Stomach (tissue), 8 donors: ENCODE measurements at regions not wholly inside any gene's neighbourhood (a gene's known extent, or its start where the extent isn't known, plus 50 kb on each side); places are given as distances from the start of the nearest gene placed in this dataset.
A peak's percentile ranks its signal among the peaks of the same experiment; 100 is the strongest.

Experiments
- DNase-seq, 2 donors: peaks; one replicate each; pipeline versions ENCODE4 v3.0.0 to v3.0.0-alpha.2; 2013 to 2019
- H3K27ac ChIP-seq, 5 donors: fragments of 200-600 bp in 4 of 5; sonication (generic) in 4 of 5; one replicate each; pipeline ENCODE4 v1.5.1; 2013 to 2019; ENCODE audit warnings: mild to moderate bottlenecking in 1 of 5, moderate library complexity in 1 of 5
- H3K27me3 ChIP-seq, 3 donors: fragments of 200-600 bp; sonication (generic); one replicate each; pipeline ENCODE4 v1.5.1; 2017 to 2019; ENCODE audit warnings: mixed run types in 1 of 3
- H3K36me3 ChIP-seq, 4 donors: fragments of 200-600 bp; sonication (generic); 1 replicate in 3 of 4; 2 replicates in 1 of 4; pipeline ENCODE4 v1.5.1; 2016 to 2019
- H3K4me1 ChIP-seq, 4 donors: fragments of 200-600 bp; sonication (generic); one replicate each; pipeline ENCODE4 v1.5.1; 2016 to 2019
- H3K4me3 ChIP-seq, 4 donors: fragments of 200-600 bp; sonication (generic) in 3 of 4; one replicate each; pipeline ENCODE4 v1.5.1; 2016 to 2019; ENCODE audit warnings: mild to moderate bottlenecking in 1 of 4
- H3K9me3 ChIP-seq, 4 donors: fragments of 200-600 bp; sonication (generic); one replicate each; pipeline ENCODE4 v1.5.1; 2016 to 2019
- EP300 ChIP-seq: sonication (generic); formaldehyde crosslinking; IDR thresholded peaks from one replicate; pipeline ENCODE4 v1.6.1; 2017; ENCODE audit warnings: antibody characterized with exemption
- POLR2A ChIP-seq, 4 donors: fragments of 450-650 bp; IDR thresholded peaks; one replicate each; pipeline ENCODE4 v1.6.1; 2016; ENCODE audit warnings: antibody characterized with exemption in 4 of 4, control low read depth in 2 of 4, mild to moderate bottlenecking in 1 of 4, moderate library complexity in 1 of 4
- POLR2AphosphoS5 ChIP-seq, 3 donors: sonication (generic); formaldehyde crosslinking; IDR thresholded peaks; one replicate each; pipeline ENCODE4 v1.6.1; 2016; ENCODE audit warnings: antibody characterized with exemption in 3 of 3
- WGBS, 5 donors: extraction: QIAGEN DNeasy Blood & Tissue Kit in 3 of 5; methylation state at CpG; one replicate each; pipeline versions ENCODE4 v1.1.5 to v1.1.7; 2013 to 2018; 5-methylcytosine and 5-hydroxymethylcytosine counted together
- intact Hi-C: fragments of 100-400 bp; cut with DNase I; formaldehyde crosslinking; loops from one replicate; pipeline ENCODE4 v1.15.1; 2023; ENCODE audit warnings: low total_unique reads
- TF ChIP-seq, protein P1 (sequence below), 7 experiments: fragments of 450-650 bp in 4 of 7; fragments of 200-600 bp in 3 of 7; sonication (generic) in 3 of 7; IDR thresholded peaks; one replicate each; pipeline ENCODE4 v1.5.1; 2016 to 2019; ENCODE audit warnings: antibody characterized with exemption in 7 of 7, control low read depth in 2 of 7, mild to moderate bottlenecking in 1 of 7
- donor health status: healthy with polysubstance abuse.
- donor health status: Bipolar disorder and iron deficiency.
- donor health status: healthy.

DNA sequence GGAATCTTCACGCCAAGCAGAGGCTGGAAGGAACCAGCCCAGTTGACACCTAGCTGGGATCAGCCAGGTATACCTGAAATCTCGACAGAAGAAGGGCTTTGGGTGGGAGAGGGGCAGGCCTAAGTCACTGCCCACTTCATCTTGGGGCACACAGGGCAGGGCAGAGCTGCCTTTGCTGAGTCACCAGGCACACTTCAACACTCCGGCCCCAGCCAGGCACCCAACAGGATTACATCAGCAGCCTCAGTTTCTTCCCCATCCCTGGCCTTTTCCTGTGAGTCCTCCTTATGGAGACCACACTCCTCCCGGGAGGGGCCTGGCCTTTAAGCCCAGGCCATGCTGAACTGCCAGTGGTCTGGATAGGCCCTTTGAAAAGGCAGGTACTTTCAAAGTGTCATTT is 201.7 kb upstream of the HS6ST1 start:
- intact Hi-C loops = no loop called here
- TF ChIP-seq, protein P1, sequence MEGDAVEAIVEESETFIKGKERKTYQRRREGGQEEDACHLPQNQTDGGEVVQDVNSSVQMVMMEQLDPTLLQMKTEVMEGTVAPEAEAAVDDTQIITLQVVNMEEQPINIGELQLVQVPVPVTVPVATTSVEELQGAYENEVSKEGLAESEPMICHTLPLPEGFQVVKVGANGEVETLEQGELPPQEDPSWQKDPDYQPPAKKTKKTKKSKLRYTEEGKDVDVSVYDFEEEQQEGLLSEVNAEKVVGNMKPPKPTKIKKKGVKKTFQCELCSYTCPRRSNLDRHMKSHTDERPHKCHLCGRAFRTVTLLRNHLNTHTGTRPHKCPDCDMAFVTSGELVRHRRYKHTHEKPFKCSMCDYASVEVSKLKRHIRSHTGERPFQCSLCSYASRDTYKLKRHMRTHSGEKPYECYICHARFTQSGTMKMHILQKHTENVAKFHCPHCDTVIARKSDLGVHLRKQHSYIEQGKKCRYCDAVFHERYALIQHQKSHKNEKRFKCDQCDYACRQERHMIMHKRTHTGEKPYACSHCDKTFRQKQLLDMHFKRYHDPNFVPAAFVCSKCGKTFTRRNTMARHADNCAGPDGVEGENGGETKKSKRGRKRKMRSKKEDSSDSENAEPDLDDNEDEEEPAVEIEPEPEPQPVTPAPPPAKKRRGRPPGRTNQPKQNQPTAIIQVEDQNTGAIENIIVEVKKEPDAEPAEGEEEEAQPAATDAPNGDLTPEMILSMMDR (IDR thresholded peaks at IDR 0.05) = no peak
- TF ChIP-seq EP300 (no peak), POLR2AphosphoS5 (IDR thresholded peaks at IDR 0.05) (no peak), POLR2A (IDR thresholded peaks at IDR 0.05) (no peak)
- Histone ChIP-seq H3K4me3 (no peak overlapping the region), H3K36me3 (no peaks in the 10 kb centered on the region), H3K27ac (no peak overlapping the region), H3K9me3 (peaks cover 0 to 9% (median 0%) of the 10 kb centered on the region in 4 donors), H3K4me1 (no peaks in the 10 kb centered on the region), H3K27me3 (no peaks in the 10 kb centered on the region)
- no peak for DNase-seq
- WGBS, 5 donors = 77 to 84% (median 80%) methylated on average over 4 of the region's 4 CpGs

DNA sequence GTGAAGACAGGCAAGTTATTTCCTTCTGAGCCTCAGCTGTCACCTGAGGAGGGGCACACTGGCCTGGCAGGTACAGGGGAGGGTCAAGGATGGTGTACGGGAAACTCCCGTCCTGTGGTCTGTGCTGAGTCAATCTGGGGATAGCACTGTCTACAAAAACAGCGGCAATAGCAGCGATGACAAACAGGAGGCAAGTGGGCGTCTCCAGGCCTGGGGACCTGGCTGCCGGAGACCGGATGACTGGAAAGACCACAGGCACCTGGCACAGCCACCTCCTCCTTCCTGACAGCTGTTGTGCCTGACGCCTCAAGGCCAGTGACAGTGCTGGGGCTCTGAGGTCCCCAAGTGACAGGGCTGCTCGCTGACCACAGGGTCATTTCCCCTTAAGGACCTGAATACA is 202.1 kb upstream of the HS6ST1 start:
- TF ChIP-seq POLR2AphosphoS5 (IDR thresholded peaks at IDR 0.05) (no peak), POLR2A (IDR thresholded peaks at IDR 0.05) (no peak), EP300 (no peak)
- TF ChIP-seq, protein P1 (IDR thresholded peaks at IDR 0.05) = no peak
- H3K9me3 ChIP-seq = peaks cover 0 to 9% (median 0%) of the 10 kb centered on the region in 4 donors
- H3K27me3 ChIP-seq = no peaks in the 10 kb centered on the region
- no peak overlapping the region for H3K27ac ChIP-seq
- intact Hi-C loops = no loop called here
- peak in 1 of 2 donors; percentile 32 for DNase-seq
- H3K36me3 ChIP-seq = no peaks in the 10 kb centered on the region
- 73 to 84% (median 75%) methylated on average over 7 to 9 of the region's 9 CpGs for WGBS, 5 donors
- H3K4me3 ChIP-seq = no peak overlapping the region
- H3K4me1 ChIP-seq = no peaks in the 10 kb centered on the region

DNA sequence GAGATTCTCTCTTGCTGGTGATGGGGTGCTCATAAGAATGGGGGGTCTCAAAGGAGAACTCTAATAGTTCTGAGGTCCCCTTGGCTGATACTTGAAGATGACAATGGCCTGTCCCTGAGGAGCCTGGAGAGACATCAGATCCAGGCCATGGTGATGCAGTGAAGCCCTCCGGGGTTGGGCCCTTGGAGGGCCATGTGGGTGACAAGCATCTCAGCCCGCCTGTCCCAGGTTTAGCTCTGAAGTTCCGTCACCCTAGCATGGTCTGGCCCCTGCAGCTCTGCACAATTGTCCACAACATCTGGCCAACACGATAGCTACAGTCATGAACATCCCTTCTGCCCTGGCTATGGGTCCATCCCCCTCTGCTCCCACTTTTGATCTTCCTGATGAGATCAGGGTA is 202.8 kb upstream of the HS6ST1 start:
- WGBS, 5 donors = 76 to 93% (median 89%) methylated on average over 4 of the region's 4 CpGs
- intact Hi-C loops = no loop called here
- H3K4me1 ChIP-seq = no peaks in the 10 kb centered on the region

GRCh38 chr2:128522829-128523228 is 204.2 kb upstream of the HS6ST1 start:
- Histone ChIP-seq H3K4me3 (no peak overlapping the region), H3K9me3 (peaks cover 0 to 9% (median 0%) of the 10 kb centered on the region in 4 donors), H3K36me3 (no peaks in the 10 kb centered on the region), H3K27ac (no peak overlapping the region), H3K4me1 (no peaks in the 10 kb centered on the region), H3K27me3 (no peaks in the 10 kb centered on the region)
- TF ChIP-seq POLR2AphosphoS5 (IDR thresholded peaks at IDR 0.05) = no peak
- no peak for TF ChIP-seq EP300
- TF ChIP-seq, protein P1 (IDR thresholded peaks at IDR 0.05) = no peak
- TF ChIP-seq POLR2A (IDR thresholded peaks at IDR 0.05) = no peak
- no peak for DNase-seq
- intact Hi-C loops = no loop called here
- 64 to 89% (median 74%) methylated on average over 7 of the region's 7 CpGs for WGBS, 5 donors

More for the DNA sequence above, 202.8 kb upstream of the HS6ST1 start:
- Histone ChIP-seq H3K27ac (no peak overlapping the region), H3K9me3 (peaks cover 0 to 9% (median 0%) of the 10 kb centered on the region in 4 donors), H3K36me3 (no peaks in the 10 kb centered on the region), H3K4me3 (no peak overlapping the region), H3K27me3 (no peaks in the 10 kb centered on the region)
- DNase-seq = no peak
- no peak for TF ChIP-seq POLR2AphosphoS5 (IDR thresholded peaks at IDR 0.05)
- TF ChIP-seq EP300 = no peak
- TF ChIP-seq, protein P1 (IDR thresholded peaks at IDR 0.05) = no peak
- TF ChIP-seq POLR2A (IDR thresholded peaks at IDR 0.05) = no peak
